GM12878 (cell line): ENCODE measurements at regions not wholly inside any gene's neighbourhood (a gene's known extent, or its start where the extent isn't known, plus 50 kb on each side); places are given as distances from the start of the nearest gene placed in this dataset.

Experiments
- ATAC-seq: fragments of 200-7000 bp; cut with Tn5 transposase; 3 replicates; pipeline ENCODE4 v1.9.1; 2020; ENCODE audit warnings: mild to moderate bottlenecking, moderate library complexity
- BruUV-seq: library from RNA; stranded (reverse); fragments of 400-500 nt; replicated peaks from 2 replicates; lab custom pipeline; 2021; lab: Mats Ljungman, UMichigan
- CTCF ChIA-PET: fragments of 300-600 bp; sonication (Branson Sonifier 250); formaldehyde crosslinking; extraction: SDS; loops from one replicate; lab custom pipeline; 2021; ENCODE audit warnings: inconsistent platforms; lab: Yijun Ruan, JAX
- POLR2A ChIA-PET: fragments of 350-600 bp; formaldehyde crosslinking; extraction: SDS; loops from one replicate; lab custom pipeline; 2021; ENCODE audit warnings: inconsistent platforms; lab: Charles Lee
- RAD21 ChIA-PET: fragments of 300-600 bp; sonication (Branson Sonifier 250); formaldehyde crosslinking; loops from one replicate; lab custom pipeline; 2023; ENCODE audit warnings: antibody characterized with exemption; ENCODE audit not compliant: unreplicated experiment; lab: Charles Lee
- SMC1A ChIA-PET: fragments of 300-600 bp; sonication (Branson Sonifier 250); formaldehyde crosslinking; loops from one replicate; lab custom pipeline; 2023; ENCODE audit not compliant: unreplicated experiment, uncharacterized antibody; lab: Charles Lee
- DNase-seq: peaks from one replicate; pipeline ENCODE4 v3.0.0-alpha.2; 2011; ENCODE audit warnings: low read depth, low spot score
- FAIRE-seq: peaks from 3 replicates; lab custom pipeline; 2011; peaks lifted over from hg19 to GRCh38; lab: Jason Lieb, UNC
- H2AFZ ChIP-seq: 2 replicates; pipeline ENCODE4 v1.6.0; 2011; ENCODE audit warnings: low read depth, low read length, control low read depth; ENCODE audit not compliant: control insufficient read depth
- H3K27ac ChIP-seq: 2 replicates; pipeline ENCODE4 v1.5.1; 2011; ENCODE audit warnings: control low read depth; ENCODE audit not compliant: control insufficient read depth, insufficient read depth
- H3K27me3 ChIP-seq, 2 experiments: replicated peaks in 1 of 2; 2 replicates each; pipeline versions ENCODE4 v1.6.0 to v1.6.1; 2011; ENCODE audit warnings: low read length in 1 of 2; ENCODE audit not compliant: control insufficient read depth in 2 of 2, insufficient read depth in 2 of 2
- H3K36me3 ChIP-seq, 2 experiments: 2 replicates each; pipeline ENCODE4 v1.5.1; 2011; ENCODE audit warnings: low read length in 1 of 2; ENCODE audit not compliant: control insufficient read depth in 2 of 2, insufficient read depth in 2 of 2
- H3K4me1 ChIP-seq: 2 replicates; pipeline ENCODE4 v1.6.1; 2011; ENCODE audit warnings: mild to moderate bottlenecking, low read length, moderate library complexity, mixed read lengths; ENCODE audit not compliant: control insufficient read depth, insufficient read depth
- H3K4me2 ChIP-seq: 2 replicates; pipeline ENCODE4 v1.6.0; 2011; ENCODE audit warnings: control low read depth; ENCODE audit not compliant: control insufficient read depth, insufficient read depth
- H3K4me3 ChIP-seq: fragments of 200-600 bp; sonication (generic); 2 replicates; pipeline ENCODE4 v1.5.1; 2016
- H3K79me2 ChIP-seq: 2 replicates; pipeline ENCODE4 v1.6.0; 2011; ENCODE audit warnings: low read length; ENCODE audit not compliant: control insufficient read depth, insufficient read depth
- H3K9ac ChIP-seq: 2 replicates; pipeline ENCODE4 v1.8.0; 2011; ENCODE audit warnings: low read length, control low read depth, mixed read lengths; ENCODE audit not compliant: control insufficient read depth, insufficient read depth
- H3K9me3 ChIP-seq: replicated peaks from 3 replicates; pipeline ENCODE4 v1.5.1; 2011; ENCODE audit warnings: mild to moderate bottlenecking, low read length; ENCODE audit not compliant: control insufficient read depth, insufficient read depth
- H4K20me1 ChIP-seq: 2 replicates; pipeline ENCODE4 v1.6.0; 2011; ENCODE audit not compliant: control insufficient read depth, insufficient read depth
- ESRRA ChIP-seq: IDR thresholded peaks from 2 replicates; pipeline ENCODE4 v1.6.1; 2012; ENCODE audit warnings: mild to moderate bottlenecking, low read length, improper control_type of control experiment
- HCFC1 ChIP-seq: fragments of 150-350 bp; IDR thresholded peaks from 2 replicates; pipeline ENCODE4 v1.6.1; 2014; ENCODE audit warnings: low read length
- HDAC6 ChIP-seq: fragments of 200-600 bp; sonication (generic); IDR thresholded peaks from one replicate; pipeline ENCODE4 v1.8.0; 2017; ENCODE audit warnings: antibody characterized with exemption; ENCODE audit not compliant: unreplicated experiment
- HDGF ChIP-seq: fragments of 450-650 bp; IDR thresholded peaks from 2 replicates; pipeline ENCODE4 v1.6.1; 2016; ENCODE audit warnings: antibody characterized with exemption
- IKZF2 ChIP-seq, 2 experiments: fragments of 450-650 bp; IDR thresholded peaks; 2 replicates each; pipeline ENCODE4 v1.6.1; 2017; ENCODE audit warnings: mild to moderate bottlenecking in 2 of 2, moderate library complexity in 2 of 2
- KAT2A ChIP-seq: conservative IDR thresholded peaks from 2 replicates; pipeline ENCODE4 v1.6.1; 2011; ENCODE audit warnings: low read depth, low read length; ENCODE audit not compliant: control insufficient read depth
- KLF5 ChIP-seq: fragments of 450-650 bp; IDR thresholded peaks from 2 replicates; pipeline ENCODE4 v1.6.1; 2014; ENCODE audit warnings: mild to moderate bottlenecking; ENCODE audit not compliant: partially characterized antibody
- NFYB ChIP-seq: IDR thresholded peaks from 2 replicates; pipeline ENCODE4 v1.6.1; 2011; ENCODE audit warnings: low read depth, mild to moderate bottlenecking, low read length, improper control_type of control experiment, moderate library complexity; ENCODE audit not compliant: insufficient read depth
- PML ChIP-seq: IDR thresholded peaks from 2 replicates; pipeline ENCODE4 v1.6.1; 2012; ENCODE audit warnings: low read length, inconsistent platforms
- WGBS: methylation state at CpG from one replicate; pipeline ENCODE4 v1.1.6; 2016; ENCODE audit warnings: low lambda C conversion rate; ENCODE audit not compliant: insufficient replicate concordance, insufficient coverage; ENCODE audit errors: missing lambda C conversion rate; 5-methylcytosine and 5-hydroxymethylcytosine counted together
- in situ Hi-C: fragments of 300-500 bp; cut with MboI; formaldehyde crosslinking; loops from 9 replicates; pipeline ENCODE4 v1.14.3; 2018; ENCODE audit warnings: mixed read lengths
- intact Hi-C: fragments of 100-400 bp; cut with micrococcal nuclease; formaldehyde crosslinking; loops from one replicate; pipeline ENCODE4 v1.14.2; 2022; ENCODE audit not compliant: unreplicated experiment

DNA sequence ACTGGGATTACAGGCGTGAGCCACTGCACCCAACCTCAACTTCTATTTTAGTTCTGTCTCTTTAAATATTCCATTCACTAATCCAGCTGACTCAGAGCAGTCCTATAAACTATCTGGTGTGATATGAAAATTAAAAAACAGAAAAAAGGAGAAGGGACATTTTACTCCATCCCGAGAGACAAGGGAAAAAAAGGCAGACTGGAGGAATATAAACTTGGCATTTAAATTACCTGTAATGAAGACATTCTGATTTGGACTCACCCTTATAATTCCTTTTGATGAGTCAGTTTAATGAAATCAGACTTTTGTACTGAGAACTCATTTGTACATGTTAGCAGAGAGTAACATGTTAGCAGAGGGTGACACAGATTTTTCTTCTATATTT, 74.8 kb upstream of the RIOK3 start:
- ChIA-PET SMC1A (interaction anchor here (0.6 to 3.0 kb wide), 10 partner anchors 17 to 448 kb away, joined by 3 to 12 read pairs (median 4); partner anchors contain the start of gene CABLES1), POLR2A (interaction anchor here (0.9 to 1.0 kb wide), 2 partner anchors 14 to 244 kb away, joined by 3 read pairs; no protein-coding TSS in a partner anchor), RAD21 (interaction anchor here (1.4 to 5.6 kb wide), 4 partner anchors 19 to 245 kb away, joined by 5 to 31 read pairs (median 6); no protein-coding TSS in a partner anchor), CTCF (interaction anchor here (0.6 to 3.9 kb wide), 24 partner anchors 8 to 579 kb away, joined by 3 to 39 read pairs (median 4); a partner anchor contains a TSS)
- Histone ChIP-seq H4K20me1 (no peaks in the 10 kb centered on the region), H3K9me3 (no peaks in the 10 kb centered on the region), H3K79me2 (no peaks in the 10 kb centered on the region), H3K4me2 (peak overlapping the region; percentile 15; the same call in 1 of the 2 replicates), H3K4me1 (peaks cover 2% of the 10 kb centered on the region; the same call in 1 of the 2 replicates), H3K36me3 (no peaks in the 10 kb centered on the region; a peak in 2 of 4 replicates), H3K27ac (no peak overlapping the region), H3K9ac (no peak overlapping the region), H3K27me3 (no peaks in the 10 kb centered on the region), H3K4me3 (no peak overlapping the region), H2AFZ (no peak overlapping the region)
- FAIRE-seq (no peak), DNase-seq (no peak), ATAC-seq (no peak)
- whole genome bisulfite sequencing: 92% methylated on average over 2 of the region's 2 CpGs
- intact Hi-C loops: no loop called here
- in situ Hi-C loops: no loop called here
- BruUV-seq: no TSS peak
- TF ChIP-seq PML (no peak), KLF5 (no peak), HDGF (no peak), KAT2A (no peak), ESRRA (no peak), HCFC1 (no peak)

DNA sequence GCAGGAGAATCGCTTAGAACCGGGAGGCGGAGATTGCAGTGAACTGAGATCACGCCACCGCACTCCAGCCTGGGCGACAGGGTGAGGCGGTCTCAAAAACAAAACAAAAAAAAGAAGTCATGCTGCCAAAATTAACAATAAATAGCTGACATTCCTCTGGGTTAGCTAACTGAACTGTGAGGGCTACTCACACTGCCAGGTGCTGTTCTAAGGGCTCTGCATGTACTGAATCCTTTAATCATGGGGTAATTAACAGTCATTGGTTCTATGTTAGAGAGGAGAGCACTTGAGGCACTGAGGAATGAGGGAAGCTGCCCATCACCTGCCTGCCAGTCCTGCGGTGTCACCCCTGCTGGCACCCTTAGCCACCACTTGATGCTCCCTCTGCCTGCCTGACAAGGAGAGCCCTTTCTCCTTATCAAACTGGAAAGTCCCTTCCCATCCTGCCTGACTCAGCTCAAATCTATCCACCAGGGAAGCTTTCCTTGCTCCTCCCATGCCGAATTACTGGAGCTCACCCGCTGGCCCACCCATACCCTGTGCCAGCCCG, 73.0 kb upstream of the RIOK3 start:
- RAD21 ChIA-PET: interaction anchor here (2.0 to 5.6 kb wide), 2 partner anchors 152 to 247 kb away, joined by 6 to 31 read pairs; no protein-coding TSS in a partner anchor
- peaks cover 0 to 2% of the 10 kb centered on the region in 2 experiments; a peak in 2 of 4 replicates for H3K36me3 ChIP-seq
- H3K4me1 ChIP-seq: peaks cover 2% of the 10 kb centered on the region; the same call in 1 of the 2 replicates
- H3K9me3 ChIP-seq: no peaks in the 10 kb centered on the region
- POLR2A ChIA-PET: no interaction called here
- in situ Hi-C loops: no loop called here
- no peak overlapping the region for H3K27ac ChIP-seq
- DNase-seq (no peak), ATAC-seq (no peak), FAIRE-seq (no peak)
- no peak overlapping the region for H3K9ac ChIP-seq
- SMC1A ChIA-PET: interaction anchor here (1.1 to 3.0 kb wide), 6 partner anchors 18 to 450 kb away, joined by 3 to 9 read pairs (median 5); partner anchors contain the start of gene CABLES1
- no peaks in the 10 kb centered on the region for H3K79me2 ChIP-seq
- intact Hi-C loops: no loop called here
- no peaks in the 10 kb centered on the region for H3K27me3 ChIP-seq
- H4K20me1 ChIP-seq: no peaks in the 10 kb centered on the region
- no peak overlapping the region for H3K4me2 ChIP-seq
- H3K4me3 ChIP-seq: no peak overlapping the region
- TF ChIP-seq HDAC6 (no peak), IKZF2 (IDR thresholded peaks at IDR 0.05) (no peak), NFYB (no peak)
- CTCF ChIA-PET: interaction anchor here (0.9 to 3.9 kb wide), 20 partner anchors 9 to 581 kb away, joined by 3 to 39 read pairs (median 4); no protein-coding TSS in a partner anchor
- H2AFZ ChIP-seq: no peak overlapping the region
- BruUV-seq: no TSS peak
- WGBS: 97% methylated on average over 11 of the region's 11 CpGs
